ENCODE measurements at regions not wholly inside any gene's neighbourhood (a gene's known extent, or its start where the extent isn't known, plus 50 kb on each side); places are given as distances from the start of the nearest gene placed in this dataset.

DNA sequence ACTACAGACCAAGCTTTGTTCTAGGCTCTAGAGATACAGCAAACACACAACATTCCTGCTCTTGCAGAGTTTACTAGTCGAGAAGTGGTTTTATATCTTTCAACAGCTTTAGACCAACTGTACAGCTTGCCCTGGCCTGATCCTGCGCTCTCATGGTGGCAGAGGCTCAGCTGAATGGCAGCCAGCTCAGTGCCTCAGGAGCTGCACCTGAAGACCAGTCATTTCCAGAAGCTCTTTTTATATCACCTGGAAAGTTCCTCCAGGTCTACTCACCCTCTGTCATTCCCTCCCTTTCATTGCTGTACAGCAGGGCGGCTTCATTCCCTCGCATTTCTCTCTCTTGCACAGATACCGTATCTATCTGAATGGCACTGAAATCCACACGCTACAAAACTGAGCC lies 319.8 kb downstream of the GATA3 start:
- in situ Hi-C loops (cut with MboI; ENCODE audit: low sequenced_read_pairs) = no loop called here

DNA sequence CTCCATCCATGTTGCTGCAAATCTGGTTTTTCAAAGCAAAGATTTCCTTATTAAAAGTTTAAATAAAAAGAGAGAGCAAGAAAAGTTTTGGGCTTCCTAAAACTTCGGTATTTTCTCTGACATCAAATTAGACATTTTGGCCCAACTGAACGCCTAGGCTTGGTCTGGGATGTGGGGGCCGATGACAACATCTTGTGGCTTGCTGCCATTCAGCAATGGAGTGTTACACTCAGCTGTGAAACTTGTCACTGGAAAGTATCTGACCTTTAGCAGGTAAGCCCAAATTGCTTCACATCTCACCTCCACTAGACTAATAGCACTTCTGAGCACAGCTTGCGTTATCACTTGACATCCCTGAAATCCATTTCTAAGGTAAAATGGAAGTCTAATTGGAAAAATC lies 320.6 kb downstream of the GATA3 start:
- in situ Hi-C loops (cut with MboI; ENCODE audit: low sequenced_read_pairs) = no loop called here

DNA sequence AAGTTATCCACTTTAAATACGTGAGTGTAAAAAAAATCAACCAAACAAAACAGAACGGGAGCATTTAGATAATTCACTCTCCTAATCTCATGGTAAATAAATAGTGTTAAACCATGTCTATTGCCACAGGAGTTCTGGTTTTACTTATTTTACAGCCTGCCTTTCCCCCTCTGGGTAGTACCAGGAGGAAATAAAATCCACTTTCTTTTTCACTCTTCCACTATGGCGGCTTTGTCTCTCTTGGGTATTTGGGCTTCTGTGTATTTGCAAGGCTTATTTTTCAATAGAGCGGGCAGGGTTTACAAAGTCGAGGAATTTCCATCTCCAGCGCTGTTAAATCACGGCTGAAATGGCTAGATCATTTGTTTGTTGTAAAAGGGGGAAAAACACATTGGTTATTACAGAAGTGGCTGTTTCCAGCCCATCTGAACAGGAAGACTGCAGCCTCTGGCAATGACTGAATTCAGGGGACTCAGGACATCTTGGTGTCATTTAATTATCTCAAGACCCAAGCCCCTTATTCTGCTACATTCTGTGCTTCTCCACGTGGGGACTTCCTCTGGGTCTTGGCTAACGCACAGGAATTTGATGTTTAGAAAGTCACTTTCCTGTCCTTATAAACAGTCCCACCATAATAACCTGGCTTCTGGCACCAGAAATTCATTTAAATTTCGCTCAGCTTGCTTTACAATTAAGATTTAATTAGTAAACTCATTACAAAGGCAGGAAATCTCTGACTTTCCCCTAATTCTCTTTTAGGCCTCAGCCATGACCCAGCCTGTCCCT lies 323.9 kb downstream of the GATA3 start:
- in situ Hi-C loops (cut with MboI; ENCODE audit: low sequenced_read_pairs) = no loop called here

DNA sequence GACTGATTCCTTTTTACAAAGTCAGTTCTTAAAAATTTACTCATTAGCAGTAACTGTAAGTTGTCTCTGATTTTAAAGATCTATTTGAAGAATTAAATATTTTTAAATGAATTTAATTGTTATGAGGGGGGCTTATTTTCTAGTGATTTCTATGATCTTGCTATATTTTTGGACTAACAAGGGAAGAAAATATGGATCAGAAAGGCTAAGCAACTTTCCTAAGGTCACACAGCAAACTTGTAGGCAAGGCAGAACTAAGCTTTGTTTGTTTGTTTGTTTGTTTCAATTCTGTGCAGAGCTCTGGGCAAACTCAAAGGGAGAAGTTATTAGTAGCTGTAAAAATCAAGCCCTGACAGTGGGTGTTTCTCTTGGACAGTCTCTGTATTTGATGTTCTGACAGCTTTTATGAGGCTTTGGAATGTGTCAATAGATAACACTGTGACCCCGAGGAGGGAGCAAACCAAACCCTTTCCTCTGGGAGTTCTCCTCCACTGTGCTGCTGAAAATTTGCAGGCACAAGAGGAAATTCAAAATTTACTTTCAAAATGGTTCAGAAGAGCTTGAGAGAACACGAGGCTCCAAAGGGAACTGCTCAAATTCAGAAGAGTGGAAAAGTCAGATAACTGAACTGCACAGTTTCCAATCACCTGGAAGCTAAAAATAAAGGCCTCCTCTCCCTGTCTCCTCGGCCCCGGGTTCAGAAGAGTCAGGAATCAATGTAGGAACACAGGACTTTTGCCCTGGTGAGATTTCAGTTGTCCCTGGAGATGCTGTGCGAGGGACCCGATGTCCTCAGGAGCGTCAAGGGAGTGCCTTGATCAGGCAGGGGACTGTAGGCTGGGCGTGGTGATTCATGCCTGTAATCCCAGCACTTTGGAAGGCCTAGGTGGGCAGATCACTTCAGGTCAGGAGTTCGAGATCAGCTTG lies 325.7 kb downstream of the GATA3 start:
- in situ Hi-C loops (cut with MboI; ENCODE audit: low sequenced_read_pairs) = no loop called here

DNA sequence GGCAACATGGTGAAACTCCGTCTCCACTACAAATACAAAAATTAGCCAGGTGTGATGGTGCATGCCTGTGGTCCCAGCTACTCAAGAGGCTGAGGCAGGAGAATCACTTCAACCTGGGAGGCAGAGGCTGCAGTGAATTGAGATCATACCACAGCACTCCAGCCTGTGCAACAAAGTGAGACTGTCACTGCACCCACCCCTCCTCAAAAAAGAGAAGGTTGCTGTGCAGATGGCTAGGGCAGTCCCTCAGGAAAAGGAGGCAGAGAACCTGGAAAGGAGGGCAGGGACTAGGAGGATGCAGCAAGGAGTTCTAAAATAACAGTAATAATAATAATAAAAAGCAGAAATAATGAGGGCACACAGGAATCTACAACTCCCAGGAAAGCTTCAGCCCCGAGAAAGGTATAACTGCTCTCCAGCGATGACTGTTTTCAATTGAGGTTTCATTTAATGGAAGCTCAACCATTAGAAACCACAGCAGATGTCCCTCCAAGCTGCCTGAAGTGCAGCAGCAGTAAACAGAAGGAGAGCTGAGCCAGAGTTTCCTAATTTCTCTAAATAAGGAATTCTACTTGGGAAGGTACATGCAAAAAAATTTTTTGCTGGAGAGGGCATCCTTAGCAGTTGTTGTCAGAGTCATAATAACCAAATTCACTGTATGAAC lies 326.5 kb downstream of the GATA3 start:
- in situ Hi-C loops (cut with MboI; ENCODE audit: low sequenced_read_pairs) = no loop called here

DNA sequence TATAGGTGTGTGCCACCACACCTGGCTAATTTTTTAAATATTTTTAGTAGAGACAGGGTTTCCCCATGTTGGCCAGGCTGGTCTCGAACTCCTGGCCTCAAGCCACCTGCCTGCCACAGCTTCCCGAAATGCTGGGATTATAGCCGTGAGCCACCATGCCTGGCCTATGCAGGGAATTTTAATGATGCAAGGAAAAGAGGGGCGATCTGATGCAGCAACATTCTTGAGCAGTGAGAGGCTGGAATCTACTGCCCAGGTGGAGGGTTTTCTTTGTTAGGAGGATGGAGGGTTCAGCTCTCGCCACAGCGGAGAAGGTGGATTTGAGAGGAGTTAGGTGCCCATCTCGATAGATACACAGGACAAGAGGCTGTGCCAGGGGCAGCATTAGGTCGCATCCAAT lies 332.3 kb downstream of the GATA3 start:
- in situ Hi-C loops (cut with MboI; ENCODE audit: low sequenced_read_pairs) = no loop called here

DNA sequence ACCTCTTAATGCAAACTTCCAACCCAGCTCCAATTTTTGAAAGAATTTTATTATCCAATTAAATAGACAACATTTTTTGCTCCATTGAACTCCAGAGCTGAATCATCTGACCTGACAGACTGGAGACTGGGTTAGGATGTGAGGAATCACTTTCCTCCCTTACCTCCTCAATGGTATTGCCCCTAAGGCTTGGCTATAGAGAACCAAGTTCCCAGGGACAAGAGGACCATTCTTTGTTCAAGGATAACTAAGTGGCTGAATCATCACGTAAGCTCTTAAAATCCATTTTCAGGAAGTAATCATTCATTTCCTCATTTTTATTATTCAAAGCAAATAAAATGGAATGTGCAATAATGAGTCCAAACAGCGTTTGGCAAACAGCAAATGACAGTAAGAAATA lies 335.1 kb downstream of the GATA3 start:
- in situ Hi-C loops (cut with MboI; ENCODE audit: low sequenced_read_pairs) = no loop called here

DNA sequence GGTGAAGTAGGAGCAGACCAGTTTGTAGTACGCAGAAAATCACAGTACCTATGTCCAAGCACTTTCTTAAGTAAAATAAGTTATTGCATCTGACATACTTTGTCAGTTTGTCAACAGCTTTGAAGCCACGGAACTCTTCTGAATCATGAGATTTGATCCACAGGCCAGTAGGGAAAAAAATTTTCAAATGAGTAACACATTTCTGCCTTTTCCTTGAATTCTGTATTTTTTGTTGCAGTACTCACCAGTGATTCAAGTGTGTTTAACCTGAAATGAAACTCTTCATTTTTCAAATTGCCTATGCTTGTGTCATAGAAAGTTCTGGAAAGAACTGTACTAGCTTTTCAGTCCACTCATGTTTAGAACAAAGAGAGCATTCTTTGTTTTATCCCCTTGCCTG lies 337.7 kb downstream of the GATA3 start:
- in situ Hi-C loops (cut with MboI; ENCODE audit: low sequenced_read_pairs) = no loop called here

DNA sequence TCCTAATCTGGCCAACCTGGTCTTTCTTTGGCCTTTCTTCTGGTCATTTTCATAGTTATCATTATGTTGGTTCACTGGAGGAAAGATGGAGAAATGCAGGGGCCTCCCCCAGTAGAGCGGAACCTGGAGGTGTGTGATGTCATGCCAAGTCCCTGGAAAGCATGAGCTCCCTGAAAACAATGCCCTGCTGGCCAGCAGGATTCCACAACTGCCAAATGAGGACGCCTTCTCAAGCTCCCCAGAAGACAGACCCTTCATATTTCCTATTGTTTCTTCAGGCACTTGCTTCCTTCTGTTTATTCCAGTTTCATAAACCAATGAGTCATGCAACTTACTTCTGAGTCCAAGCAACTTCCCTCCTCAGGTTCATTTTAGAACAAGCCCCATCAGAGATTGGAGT lies 339.0 kb downstream of the GATA3 start:
- in situ Hi-C loops (cut with MboI; ENCODE audit: low sequenced_read_pairs) = no loop called here

DNA sequence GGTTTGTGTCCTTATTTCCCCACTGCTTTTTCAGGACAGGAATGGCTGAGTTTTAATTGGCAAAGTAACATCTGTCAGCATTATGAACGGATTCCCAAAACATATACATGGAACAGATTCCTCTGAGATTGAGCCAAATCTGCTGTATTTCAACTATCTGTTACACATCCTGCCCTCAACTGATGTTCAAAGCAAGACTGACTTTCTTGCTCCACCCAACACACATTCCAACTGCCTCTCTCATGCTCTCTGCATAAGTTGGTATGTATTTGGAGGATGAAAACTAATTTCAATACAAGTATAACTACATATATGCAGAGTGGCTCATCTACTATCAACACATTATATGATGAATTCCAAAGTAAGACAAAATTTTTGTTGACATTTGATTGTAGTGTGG lies 342.2 kb downstream of the GATA3 start:
- in situ Hi-C loops (cut with MboI; ENCODE audit: low sequenced_read_pairs) = no loop called here

DNA sequence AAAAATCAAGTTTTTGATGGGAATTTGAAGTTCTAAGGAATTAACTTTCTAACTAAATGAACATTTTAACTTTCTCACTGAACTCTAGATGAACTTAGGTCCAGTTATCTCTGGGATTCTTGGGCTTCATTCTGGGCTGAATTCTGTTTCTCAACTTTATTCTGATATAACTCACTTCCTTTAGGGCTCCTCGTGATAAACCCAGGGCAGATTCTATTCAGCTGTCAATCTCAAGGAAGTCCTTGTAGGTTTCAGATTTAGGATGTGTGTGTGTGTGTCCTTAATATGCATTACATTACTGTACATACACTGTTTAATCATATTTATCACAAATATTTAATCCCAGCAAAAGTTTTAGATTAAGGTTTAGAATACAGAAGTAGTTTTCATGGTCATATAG lies 344.3 kb downstream of the GATA3 start:
- in situ Hi-C loops (cut with MboI; ENCODE audit: low sequenced_read_pairs) = no loop called here

DNA sequence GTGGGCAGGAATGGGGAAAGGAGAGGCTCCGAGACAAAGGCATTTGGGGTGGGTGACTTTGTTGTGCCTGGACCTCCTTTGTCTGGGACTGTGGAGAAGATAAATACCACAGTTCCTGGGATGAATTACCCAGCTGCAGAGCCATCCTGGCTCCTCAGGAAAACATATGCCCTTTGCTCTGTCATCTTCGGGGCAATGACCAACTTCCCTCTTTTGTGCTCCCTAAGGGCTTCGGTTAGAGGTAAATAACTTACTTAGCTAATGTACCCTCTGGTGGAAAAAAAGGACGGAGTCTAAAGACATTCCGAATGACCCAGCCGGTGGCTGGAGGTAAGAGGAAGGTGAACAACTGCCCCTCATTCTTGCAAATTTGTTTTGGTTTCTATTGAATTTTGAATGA lies 345.7 kb downstream of the GATA3 start:
- in situ Hi-C loops (cut with MboI; ENCODE audit: low sequenced_read_pairs) = no loop called here

DNA sequence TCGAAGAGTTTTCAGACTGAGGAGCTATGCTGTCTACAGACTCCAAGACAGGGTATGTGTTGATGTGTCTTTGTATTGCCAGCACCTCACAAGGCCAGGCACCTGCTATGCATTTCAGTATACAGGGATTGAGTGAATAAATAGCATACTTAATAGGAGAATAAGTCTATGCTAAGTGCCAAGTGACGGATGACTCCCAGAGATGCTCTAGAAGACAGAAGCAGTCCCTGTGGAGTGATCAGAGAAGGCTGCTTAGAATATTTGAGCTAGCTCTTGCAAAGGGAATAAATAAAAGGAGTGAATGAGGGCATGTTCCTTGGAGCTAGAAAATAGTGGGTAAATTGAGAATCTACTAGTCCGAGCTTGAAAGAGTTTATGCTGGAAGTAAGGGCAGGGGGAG lies 346.4 kb downstream of the GATA3 start:
- in situ Hi-C loops (cut with MboI; ENCODE audit: low sequenced_read_pairs) = no loop called here

DNA sequence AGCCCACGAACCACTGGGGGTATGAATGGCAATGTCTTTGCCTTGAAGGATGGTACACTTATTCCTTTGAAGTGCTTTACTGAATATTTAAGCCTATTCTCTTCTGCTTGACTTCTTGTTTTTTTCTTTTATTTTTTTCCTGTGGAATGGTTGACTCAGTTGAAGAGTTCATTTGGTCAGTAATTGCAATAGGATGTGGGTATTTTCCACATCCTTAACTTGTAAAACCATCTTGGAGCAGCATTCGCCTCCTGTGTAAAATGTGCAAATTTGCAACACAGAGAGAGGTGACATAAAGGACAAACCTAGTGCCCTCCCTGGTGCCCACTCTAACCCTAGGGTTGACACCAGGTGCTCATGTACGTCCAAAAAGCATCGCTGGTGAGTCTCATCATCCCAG lies 347.0 kb downstream of the GATA3 start:
- in situ Hi-C loops (cut with MboI; ENCODE audit: low sequenced_read_pairs) = no loop called here

DNA sequence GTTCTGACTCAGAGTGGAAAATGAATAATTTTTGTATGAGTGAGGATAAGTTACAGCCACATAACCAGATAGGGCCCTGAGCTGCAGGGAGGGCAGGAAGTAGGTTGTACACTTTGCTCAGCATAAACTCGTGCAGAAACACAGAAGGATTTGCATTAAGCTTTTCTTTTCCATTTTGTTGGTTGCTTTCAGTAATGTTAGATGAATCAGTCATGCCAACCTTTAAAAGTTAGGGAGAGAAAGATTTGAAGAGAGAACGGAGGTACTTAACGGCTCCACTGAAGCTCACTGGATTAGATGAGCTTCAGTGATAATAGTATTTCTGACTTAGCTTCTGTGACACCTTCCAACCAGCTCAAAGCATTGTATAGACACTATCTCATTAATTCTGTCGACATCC lies 348.1 kb downstream of the GATA3 start:
- in situ Hi-C loops (cut with MboI; ENCODE audit: low sequenced_read_pairs) = no loop called here

DNA sequence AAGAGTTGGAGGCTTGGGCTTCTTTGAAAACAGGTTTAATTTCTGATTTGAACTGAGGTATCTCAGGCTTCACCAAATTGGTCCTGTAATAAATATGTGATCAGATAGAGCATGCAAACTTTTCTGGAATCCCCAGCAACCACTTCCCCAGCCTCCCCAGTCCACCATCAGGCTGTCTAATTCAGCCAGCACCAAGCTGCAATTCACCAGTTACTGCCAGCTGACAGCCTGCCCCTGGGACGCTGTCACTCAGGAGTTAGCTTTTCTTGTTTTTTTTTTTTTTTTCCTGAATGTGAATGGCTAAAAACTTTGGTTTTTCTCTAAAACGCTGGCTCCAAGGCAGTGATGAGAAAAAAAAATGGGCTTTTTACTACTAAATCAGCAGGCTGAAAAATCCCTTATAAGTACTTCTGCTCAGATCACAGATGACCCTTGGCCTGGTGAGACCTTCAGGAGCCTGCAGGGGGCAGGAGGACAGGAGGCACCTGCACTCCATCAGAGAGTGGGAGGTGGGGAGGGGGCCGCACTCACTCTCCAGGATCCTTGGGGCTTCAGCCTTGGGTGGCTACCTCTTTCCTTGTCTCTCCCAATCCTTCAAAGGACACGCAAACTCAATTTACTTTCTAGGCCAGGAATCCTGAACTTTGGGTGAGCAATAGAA lies 349.4 kb downstream of the GATA3 start:
- in situ Hi-C loops (cut with MboI; ENCODE audit: low sequenced_read_pairs) = no loop called here

DNA sequence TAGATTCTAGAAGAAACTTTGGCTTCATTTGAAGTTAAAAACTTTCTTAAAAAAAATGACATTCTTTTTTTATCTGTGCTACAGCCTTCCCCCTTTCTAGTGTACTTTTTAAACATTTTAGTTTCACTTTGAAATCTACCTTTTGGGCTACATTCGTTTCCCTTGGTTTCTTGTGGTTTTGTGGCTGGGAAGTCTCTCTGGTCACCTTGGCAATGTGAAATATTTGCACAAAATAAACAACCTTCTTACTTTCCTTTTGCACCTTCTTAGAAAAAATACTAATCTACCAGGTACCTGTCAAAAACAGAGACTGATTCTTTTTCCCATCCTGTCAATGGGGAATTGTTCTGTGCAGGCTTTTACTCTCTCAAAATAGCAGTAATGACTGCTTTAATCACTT lies 350.2 kb downstream of the GATA3 start:
- in situ Hi-C loops (cut with MboI; ENCODE audit: low sequenced_read_pairs) = no loop called here

DNA sequence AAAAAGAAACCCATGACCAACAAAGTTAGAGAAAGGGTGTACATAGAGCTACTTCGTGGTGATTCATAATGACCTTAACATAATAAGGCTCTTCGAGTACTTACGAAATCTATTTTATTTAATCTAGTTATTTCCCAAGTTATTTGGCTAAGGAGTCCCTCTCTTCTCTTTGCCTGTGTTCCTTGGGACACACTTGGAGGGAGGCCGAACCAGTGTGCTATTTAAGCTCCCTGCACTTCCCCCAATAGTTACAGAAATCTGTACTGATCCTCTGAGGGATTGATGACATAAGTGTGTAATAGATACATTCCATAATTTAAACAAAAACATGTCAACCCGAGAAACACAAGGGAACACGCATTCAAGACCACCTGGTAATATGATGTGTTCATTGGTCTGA lies 351.1 kb downstream of the GATA3 start:
- in situ Hi-C loops (cut with MboI; ENCODE audit: low sequenced_read_pairs) = no loop called here

DNA sequence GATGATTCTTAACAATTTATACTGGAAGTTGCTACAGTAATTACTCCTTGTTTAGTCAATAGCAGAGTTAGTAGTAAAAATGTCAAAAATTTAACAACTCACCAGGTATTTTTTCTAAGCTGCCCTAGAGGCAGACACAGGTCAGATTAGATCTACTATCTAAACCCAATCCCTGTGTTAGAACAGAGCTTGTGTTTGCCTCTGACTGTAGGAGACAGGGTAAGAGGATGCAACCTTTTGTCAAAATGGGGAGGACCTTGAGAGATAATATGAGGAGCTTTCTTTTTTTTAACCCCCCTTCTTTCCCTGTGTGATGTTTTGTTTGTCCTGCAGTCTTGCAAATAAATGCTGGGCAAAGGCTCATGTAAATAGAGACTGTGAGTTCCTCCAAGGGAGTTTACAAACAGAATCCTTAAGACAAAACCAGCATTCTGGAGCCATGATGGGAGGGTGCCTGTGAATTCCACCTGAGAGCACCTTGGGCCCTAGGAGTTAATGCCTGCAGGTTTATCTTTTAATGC lies 353.1 kb downstream of the GATA3 start:
- in situ Hi-C loops (cut with MboI; ENCODE audit: low sequenced_read_pairs) = no loop called here

DNA sequence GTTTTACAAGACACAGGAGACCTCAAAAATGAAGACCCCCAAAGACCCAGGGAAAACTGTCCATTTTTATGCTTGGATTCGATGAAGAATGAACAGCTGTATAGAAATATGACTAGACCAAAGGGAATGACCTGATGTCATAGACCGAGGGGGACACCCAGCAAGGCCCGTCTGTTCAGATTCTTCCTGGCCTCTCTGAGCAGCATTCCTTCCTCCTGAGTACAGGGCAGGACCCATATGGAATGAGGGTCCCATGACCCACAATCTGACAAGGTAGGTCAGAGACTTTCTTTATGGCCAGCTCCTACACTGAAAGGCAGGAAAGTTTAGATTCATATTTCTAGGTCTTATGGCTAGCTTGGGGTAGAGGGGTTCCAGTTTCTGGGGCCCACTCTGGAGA lies 356.0 kb downstream of the GATA3 start:
- in situ Hi-C loops (cut with MboI; ENCODE audit: low sequenced_read_pairs) = no loop called here

DNA sequence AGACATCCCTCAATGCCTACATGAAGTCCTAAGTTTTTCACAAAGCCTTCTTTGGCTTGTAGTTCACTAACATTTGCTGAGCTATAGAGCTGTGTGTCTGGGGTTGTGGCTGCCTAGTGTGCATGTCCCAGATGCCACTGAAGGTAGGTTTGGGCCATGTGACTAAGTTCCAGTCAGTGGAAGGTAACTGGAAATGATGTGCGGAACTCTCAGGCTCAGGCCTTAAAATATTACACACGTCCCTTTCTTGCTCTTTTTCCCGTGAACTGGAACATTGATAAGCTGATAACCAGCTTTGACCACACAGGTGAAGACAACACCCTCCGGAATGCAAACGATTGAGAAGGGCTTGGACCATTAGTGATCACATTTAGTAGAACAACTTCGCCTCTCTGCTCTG lies 358.1 kb downstream of the GATA3 start:
- in situ Hi-C loops (cut with MboI; ENCODE audit: low sequenced_read_pairs) = no loop called here

All from HL-60/S4 (cell line).